ENCODE measurements at regions not wholly inside any gene's neighbourhood (a gene's known extent, or its start where the extent isn't known, plus 50 kb on each side); places are given as distances from the start of the nearest gene placed in this dataset.
"Not testable (repeated sequence)": the region's sequence is repeated elsewhere in the genome, so short reads cannot be mapped to it uniquely, and the experiment has no call there.

- DNase-seq, result no peak
Measured at GRCh38 chr4:27908356-27908755, 1047.7 kb downstream of the STIM2 start.

- DNase-seq, result no peak
Measured at GRCh38 chr4:27910227-27910626, 1049.6 kb downstream of the STIM2 start.

- DNase-seq, result no peak
Measured at GRCh38 chr4:27911047-27911446, 1050.4 kb downstream of the STIM2 start.

- no peak for DNase-seq
Measured at GRCh38 chr4:27913738-27914137, 1053.1 kb downstream of the STIM2 start.

- DNase-seq, result no peak
Measured at GRCh38 chr4:27915822-27916221, 1055.2 kb downstream of the STIM2 start.

- no peak for DNase-seq
Measured at GRCh38 chr4:27916452-27917184, 1056.0 kb downstream of the STIM2 start.

GRCh38 chr4:27917381-27917780 lies 1056.7 kb downstream of the STIM2 start:
- DNase-seq, result no peak

GRCh38 chr4:27921231-27921630 lies 1060.6 kb downstream of the STIM2 start:
- no peak for DNase-seq

GRCh38 chr4:27928761-27929540 lies 1068.3 kb downstream of the STIM2 start:
- DNase-seq, result no peak

GRCh38 chr4:27930291-27930690 lies 1069.7 kb downstream of the STIM2 start:
- no peak for DNase-seq

- DNase-seq, result no peak
Measured at GRCh38 chr4:27930976-27931375, 1070.3 kb downstream of the STIM2 start.

- DNase-seq, result no peak
Measured at GRCh38 chr4:27931584-27931983, 1070.9 kb downstream of the STIM2 start.

GRCh38 chr4:27934871-27935270 lies 1074.2 kb downstream of the STIM2 start:
- no peak for DNase-seq

- DNase-seq, result no peak
Measured at GRCh38 chr4:27946799-27947198, 1086.2 kb downstream of the STIM2 start.

- DNase-seq, result no peak
Measured at GRCh38 chr4:27947302-27947701, 1086.7 kb downstream of the STIM2 start.

GRCh38 chr4:27964095-27964494 lies 1103.5 kb downstream of the STIM2 start:
- no peak for DNase-seq

- DNase-seq, result no peak
Measured at GRCh38 chr4:27966664-27967063, 1106.0 kb downstream of the STIM2 start.

GRCh38 chr4:27973056-27973455 lies 1112.4 kb downstream of the STIM2 start:
- no peak for DNase-seq

GRCh38 chr4:27973700-27974099 lies 1113.1 kb downstream of the STIM2 start:
- no peak for DNase-seq

- no peak for DNase-seq
Measured at GRCh38 chr4:27974339-27974738, 1113.7 kb downstream of the STIM2 start.

- DNase-seq, result not testable (repeated sequence)
Measured at GRCh38 chr4:27974881-27975280, 1114.2 kb downstream of the STIM2 start.

GRCh38 chr4:27978427-27979109 lies 1117.9 kb downstream of the STIM2 start:
- DNase-seq, result not testable (repeated sequence)

GRCh38 chr4:27985522-27985921 lies 1124.9 kb downstream of the STIM2 start:
- no peak for DNase-seq

GRCh38 chr4:27986476-27986875 lies 1125.8 kb downstream of the STIM2 start:
- DNase-seq, result no peak

Measured in SHP77 treated with DMSO at 0.1 percent for 48 hours (cell line).